ENCODE measurements at regions not wholly inside any gene's neighbourhood (a gene's known extent, or its start where the extent isn't known, plus 50 kb on each side); places are given as distances from the start of the nearest gene placed in this dataset.

DNA sequence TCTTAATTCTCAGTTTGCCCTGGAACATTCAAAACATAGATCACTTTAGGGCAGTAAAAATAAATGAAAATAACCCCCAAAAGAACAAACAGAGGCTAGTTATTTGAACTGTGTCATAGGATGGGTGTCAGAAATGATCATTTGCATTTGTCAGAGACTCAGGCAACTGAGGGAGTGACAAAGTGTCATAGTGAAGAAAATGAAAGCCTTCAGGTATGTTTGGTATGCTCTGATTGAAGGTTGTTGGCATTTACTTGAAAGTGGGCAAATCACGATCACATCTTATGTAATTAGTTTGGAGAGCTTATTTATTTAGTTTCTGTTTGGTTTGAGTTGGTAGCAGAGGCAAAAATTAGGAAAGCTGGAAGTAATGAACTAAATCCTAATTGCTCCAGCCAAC is 880.9 kb downstream of the ANKRD7 start:
- no peaks in the 10 kb centered on the region for H3K9me3 ChIP-seq (ENCODE audit: insufficient read depth, low read depth, low read length)
- H3K79me2 ChIP-seq (ENCODE audit: insufficient read depth, low read length), result no peaks in the 10 kb centered on the region
- H3F3A ChIP-seq (ENCODE audit: low read depth), result no peaks in the 10 kb centered on the region
- no peak overlapping the region for H3K4me2 ChIP-seq (ENCODE audit: low read depth, low read length, poor library complexity, severe bottlenecking)
- H3K27me3 ChIP-seq (ENCODE audit: insufficient read depth, low read length, poor library complexity, severe bottlenecking), result no peaks in the 10 kb centered on the region
- no peaks in the 10 kb centered on the region for H3K36me3 ChIP-seq (ENCODE audit: insufficient read depth, low read length)
- H3K4me1 ChIP-seq (ENCODE audit: insufficient read depth, low read length, poor library complexity, severe bottlenecking), result no peaks in the 10 kb centered on the region
- no peak overlapping the region for H3K9ac ChIP-seq (ENCODE audit: low read depth, low read length, poor library complexity, severe bottlenecking)
- H4K20me1 ChIP-seq (ENCODE audit: insufficient read depth, low read length, poor library complexity, severe bottlenecking), result no peaks in the 10 kb centered on the region
- no peak overlapping the region for H2AFZ ChIP-seq (ENCODE audit: low read length)
- TF ChIP-seq EZH2phosphoT487 (IDR thresholded peaks at IDR 0.05; ENCODE audit: borderline replicate concordance) (no peak), CTCF (conservative IDR thresholded peaks at IDR 0.05; ENCODE audit: low read length) (no peak)
- no peaks in the 10 kb centered on the region for H3K9me2 ChIP-seq (replicated peaks; ENCODE audit: low read depth, low read length)
- no peak overlapping the region for H3K4me3 ChIP-seq (ENCODE audit: low read length, poor library complexity, severe bottlenecking)

- Histone ChIP-seq H3K4me2 (ENCODE audit: low read depth, low read length, poor library complexity, severe bottlenecking) (no peak overlapping the region), H3K27me3 (ENCODE audit: insufficient read depth, low read length, poor library complexity, severe bottlenecking) (no peaks in the 10 kb centered on the region), H3K36me3 (ENCODE audit: insufficient read depth, low read length) (no peaks in the 10 kb centered on the region), H2AFZ (ENCODE audit: low read length) (no peak overlapping the region), H3F3A (ENCODE audit: low read depth) (no peaks in the 10 kb centered on the region), H3K4me1 (ENCODE audit: insufficient read depth, low read length, poor library complexity, severe bottlenecking) (no peaks in the 10 kb centered on the region), H3K9me3 (ENCODE audit: insufficient read depth, low read depth, low read length) (no peaks in the 10 kb centered on the region), H3K79me2 (ENCODE audit: insufficient read depth, low read length) (no peaks in the 10 kb centered on the region), H3K9ac (ENCODE audit: low read depth, low read length, poor library complexity, severe bottlenecking) (no peak overlapping the region), H4K20me1 (ENCODE audit: insufficient read depth, low read length, poor library complexity, severe bottlenecking) (no peaks in the 10 kb centered on the region), H3K4me3 (ENCODE audit: low read length, poor library complexity, severe bottlenecking) (no peak overlapping the region), H3K9me2 (replicated peaks; ENCODE audit: low read depth, low read length) (no peaks in the 10 kb centered on the region)
- no peak for TF ChIP-seq CTCF (conservative IDR thresholded peaks at IDR 0.05; ENCODE audit: low read length)
- TF ChIP-seq EZH2phosphoT487 (IDR thresholded peaks at IDR 0.05; ENCODE audit: borderline replicate concordance), result no peak
Measured at GRCh38 chr7:119123326-119123725, 898.8 kb downstream of the ANKRD7 start.

DNA sequence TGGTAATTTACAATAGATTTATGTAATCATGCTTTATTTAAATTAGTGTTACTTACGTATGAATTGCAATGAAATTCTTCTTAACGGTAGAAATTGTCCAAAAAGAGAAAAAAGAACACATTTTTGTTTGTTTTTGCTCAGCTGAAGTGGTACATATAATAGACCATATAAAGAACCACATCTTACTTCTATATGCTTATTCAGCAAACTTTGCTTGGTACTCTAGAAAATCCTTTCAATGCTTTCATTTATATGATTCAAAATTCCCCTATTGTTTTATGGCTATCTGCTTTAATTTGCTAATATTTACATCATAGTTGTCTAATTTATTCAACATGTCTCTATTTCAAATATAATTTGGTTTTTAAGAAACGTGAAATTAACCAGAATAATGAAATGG is 903.2 kb downstream of the ANKRD7 start:
- no peaks in the 10 kb centered on the region for H3F3A ChIP-seq (ENCODE audit: low read depth)
- no peak overlapping the region for H3K4me3 ChIP-seq (ENCODE audit: low read length, poor library complexity, severe bottlenecking)
- H3K9me3 ChIP-seq (ENCODE audit: insufficient read depth, low read depth, low read length), result no peaks in the 10 kb centered on the region
- H3K9me2 ChIP-seq (replicated peaks; ENCODE audit: low read depth, low read length), result no peaks in the 10 kb centered on the region
- H3K27me3 ChIP-seq (ENCODE audit: insufficient read depth, low read length, poor library complexity, severe bottlenecking), result no peaks in the 10 kb centered on the region
- no peaks in the 10 kb centered on the region for H4K20me1 ChIP-seq (ENCODE audit: insufficient read depth, low read length, poor library complexity, severe bottlenecking)
- H3K4me1 ChIP-seq (ENCODE audit: insufficient read depth, low read length, poor library complexity, severe bottlenecking), result no peaks in the 10 kb centered on the region
- no peak overlapping the region for H2AFZ ChIP-seq (ENCODE audit: low read length)
- no peak overlapping the region for H3K4me2 ChIP-seq (ENCODE audit: low read depth, low read length, poor library complexity, severe bottlenecking)
- no peak for TF ChIP-seq EZH2phosphoT487 (IDR thresholded peaks at IDR 0.05; ENCODE audit: borderline replicate concordance)
- TF ChIP-seq CTCF (conservative IDR thresholded peaks at IDR 0.05; ENCODE audit: low read length), result no peak
- H3K79me2 ChIP-seq (ENCODE audit: insufficient read depth, low read length), result no peaks in the 10 kb centered on the region
- H3K36me3 ChIP-seq (ENCODE audit: insufficient read depth, low read length), result no peaks in the 10 kb centered on the region
- H3K9ac ChIP-seq (ENCODE audit: low read depth, low read length, poor library complexity, severe bottlenecking), result no peak overlapping the region

All from Loucy (cell line).